BLaER1 treated with 17β-estradiol and CSF1 and Interleukin-3, amounts not matched to agents 10 nM and 100 nM (cell line): ENCODE measurements at regions not wholly inside any gene's neighbourhood (a gene's known extent, or its start where the extent isn't known, plus 50 kb on each side); places are given as distances from the start of the nearest gene placed in this dataset.
"Not testable (repeated sequence)": the region's sequence is repeated elsewhere in the genome, so short reads cannot be mapped to it uniquely, and the experiment has no call there.

Experiments
- H3K27ac ChIP-seq, 11 experiments: shearing (Covaris generic); formaldehyde crosslinking; 2 replicates each; pipeline ENCODE4 v1.8.1; 2022
- H3K27me3 ChIP-seq, 11 experiments: shearing (Covaris generic); formaldehyde crosslinking; 2 replicates each; pipeline ENCODE4 v1.8.1; 2022
- H3K36me3 ChIP-seq, 11 experiments: shearing (Covaris generic); formaldehyde crosslinking; 2 replicates each; pipeline ENCODE4 v1.8.1; 2022
- H3K4me1 ChIP-seq, 10 experiments: shearing (Covaris generic); formaldehyde crosslinking; 2 replicates each; pipeline ENCODE4 v1.8.1; 2022
- H3K4me2 ChIP-seq, 11 experiments: shearing (Covaris generic); formaldehyde crosslinking; 2 replicates each; pipeline ENCODE4 v1.8.1; 2022
- H3K4me3 ChIP-seq, 10 experiments: shearing (Covaris generic); formaldehyde crosslinking; 2 replicates each; pipeline ENCODE4 v1.8.1; 2022
- H3K9ac ChIP-seq, 11 experiments: shearing (Covaris generic); formaldehyde crosslinking; 2 replicates each; pipeline ENCODE4 v1.8.1; 2022
- H3K9me3 ChIP-seq, 11 experiments: shearing (Covaris generic); formaldehyde crosslinking; replicated peaks in 1 of 11; 2 replicates each; pipeline ENCODE4 v1.8.1; 2022
- H4K20me1 ChIP-seq, 11 experiments: shearing (Covaris generic); formaldehyde crosslinking; 2 replicates each; pipeline ENCODE4 v1.8.1; 2022
- Cebpa-rat ChIP-seq, 11 experiments: shearing (Covaris generic); IDR thresholded peaks; 2 replicates each; pipeline ENCODE4 v1.8.1; 2022

DNA sequence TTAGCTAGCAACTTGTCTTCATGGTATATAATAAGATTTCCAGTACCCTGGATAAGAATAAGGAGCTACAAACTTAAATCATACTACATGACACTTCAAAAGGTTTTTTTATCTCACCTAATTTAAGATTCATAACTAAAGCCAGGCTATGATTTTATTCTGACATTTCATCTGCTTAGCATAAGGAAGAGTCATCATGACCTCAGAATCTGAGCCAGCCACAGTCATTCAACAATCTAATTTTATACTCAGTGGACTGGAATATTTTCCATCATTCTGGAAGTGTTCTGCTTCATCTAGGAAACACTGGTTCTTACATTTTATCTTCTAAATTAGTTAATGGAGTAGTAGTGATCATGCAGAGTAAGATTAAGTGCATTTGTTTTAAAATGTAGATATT is 102.1 kb upstream of the KCND2 start:
- H3K27ac ChIP-seq, result no peak overlapping the region
- no peaks in the 10 kb centered on the region for H3K4me1 ChIP-seq
- no peak for TF ChIP-seq Cebpa-rat (IDR thresholded peaks at IDR 0.05)
- no peaks in the 10 kb centered on the region for H4K20me1 ChIP-seq
- no peaks in the 10 kb centered on the region for H3K27me3 ChIP-seq
- no peaks in the 10 kb centered on the region for H3K9me3 ChIP-seq
- H3K4me3 ChIP-seq, result no peak overlapping the region
- H3K9ac ChIP-seq, result no peak overlapping the region
- no peak overlapping the region for H3K4me2 ChIP-seq
- no peaks in the 10 kb centered on the region for H3K36me3 ChIP-seq

DNA sequence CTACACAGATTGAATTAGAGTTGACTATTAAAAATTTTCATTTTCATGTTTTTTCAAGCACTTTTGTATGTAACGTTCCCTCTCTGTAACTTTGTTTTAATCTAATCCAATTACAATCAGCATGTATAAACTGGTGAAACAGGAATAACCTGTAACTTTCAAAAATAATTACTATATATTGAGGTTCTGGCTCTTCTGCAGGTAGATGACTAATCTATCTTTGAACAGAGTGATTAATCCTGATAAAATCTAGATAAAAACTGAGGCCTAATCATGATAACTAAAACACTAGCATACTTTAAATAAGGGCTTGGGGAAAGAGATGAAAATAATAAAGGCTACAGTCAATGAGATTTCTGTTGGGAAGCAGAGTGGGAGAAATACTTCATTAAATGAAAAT is 101.6 kb upstream of the KCND2 start:
- Histone ChIP-seq H3K9ac (no peak overlapping the region), H3K9me3 (no peaks in the 10 kb centered on the region), H3K4me3 (no peak overlapping the region), H3K4me1 (no peaks in the 10 kb centered on the region), H4K20me1 (no peaks in the 10 kb centered on the region), H3K27ac (no peak overlapping the region), H3K4me2 (no peak overlapping the region), H3K36me3 (no peaks in the 10 kb centered on the region), H3K27me3 (no peaks in the 10 kb centered on the region)
- no peak for TF ChIP-seq Cebpa-rat (IDR thresholded peaks at IDR 0.05)

DNA sequence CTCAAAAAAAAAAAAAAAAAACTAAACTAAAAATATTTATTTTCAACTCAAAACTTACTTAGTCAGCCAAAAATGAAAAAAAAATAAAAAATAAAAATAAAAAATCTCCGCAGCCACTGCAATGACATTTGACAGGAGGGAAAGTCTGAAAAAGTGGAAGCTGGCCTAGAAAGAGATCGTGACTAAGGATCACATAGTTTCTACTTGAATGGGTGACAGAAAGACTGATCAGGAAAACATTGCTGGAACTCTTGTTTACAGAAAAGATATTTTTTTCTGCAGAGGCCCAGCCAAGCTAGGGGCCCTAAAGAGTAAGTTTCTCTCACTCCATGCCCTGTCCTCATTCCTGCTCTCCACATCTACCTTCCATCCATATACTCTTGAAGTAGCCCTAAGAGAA is 92.8 kb upstream of the KCND2 start:
- Histone ChIP-seq H3K4me2 (no peak overlapping the region), H3K27me3 (no peaks in the 10 kb centered on the region), H3K4me1 (no peaks in the 10 kb centered on the region), H4K20me1 (no peaks in the 10 kb centered on the region), H3K27ac (no peak overlapping the region), H3K9ac (no peak overlapping the region), H3K9me3 (no peaks in the 10 kb centered on the region), H3K4me3 (no peak overlapping the region), H3K36me3 (no peaks in the 10 kb centered on the region)
- TF ChIP-seq Cebpa-rat (IDR thresholded peaks at IDR 0.05), result no peak

DNA sequence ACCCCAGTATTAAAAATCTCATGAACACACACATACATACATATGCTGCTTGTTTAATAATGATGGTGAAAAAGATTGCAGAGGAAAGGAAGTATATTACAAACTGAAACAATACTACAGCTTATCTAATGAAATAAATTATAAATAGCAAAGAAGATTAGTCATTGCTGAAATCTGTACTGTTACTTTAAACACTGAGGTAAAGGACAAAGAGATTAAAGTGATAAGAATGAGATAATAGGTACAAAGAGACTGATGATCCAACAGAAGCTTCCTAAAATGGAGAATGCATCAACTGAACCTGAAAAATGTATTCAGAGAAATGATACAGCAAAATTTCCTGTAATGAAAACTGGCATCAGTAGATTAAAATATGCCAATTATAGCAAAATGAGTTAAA is 91.5 kb upstream of the KCND2 start:
- H3K4me1 ChIP-seq, result no peaks in the 10 kb centered on the region
- H3K27me3 ChIP-seq, result no peaks in the 10 kb centered on the region
- no peak overlapping the region for H3K9ac ChIP-seq
- H3K27ac ChIP-seq, result no peak overlapping the region
- no peak overlapping the region for H3K4me3 ChIP-seq
- no peak overlapping the region for H3K4me2 ChIP-seq
- H3K9me3 ChIP-seq, result no peaks in the 10 kb centered on the region
- H3K36me3 ChIP-seq, result no peaks in the 10 kb centered on the region
- TF ChIP-seq Cebpa-rat (IDR thresholded peaks at IDR 0.05), result no peak
- no peaks in the 10 kb centered on the region for H4K20me1 ChIP-seq

DNA sequence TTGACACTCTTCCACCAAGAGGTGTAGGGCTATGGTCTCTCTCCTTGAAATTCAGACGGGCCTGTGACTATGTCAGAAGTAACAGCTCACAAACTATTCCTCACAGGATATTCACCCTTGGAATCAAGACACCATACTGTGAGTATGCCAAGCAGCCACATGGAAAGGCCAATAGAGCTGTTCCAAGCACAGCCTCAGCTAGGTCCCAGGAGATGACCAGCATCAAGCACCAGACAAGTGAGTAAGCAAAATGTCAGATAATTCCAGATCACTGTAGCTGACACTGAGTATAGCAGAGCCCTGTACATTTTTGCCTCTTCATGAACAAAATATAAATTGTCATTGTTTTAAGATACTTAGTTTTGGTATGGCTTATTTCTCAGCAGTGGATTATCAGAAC is 88.1 kb upstream of the KCND2 start:
- no peaks in the 10 kb centered on the region for H3K27me3 ChIP-seq
- H3K36me3 ChIP-seq, result no peaks in the 10 kb centered on the region
- peaks cover 0 to 19% (median 11%) of the 10 kb centered on the region in 10 experiments; a peak in 18 of 20 replicates for H3K4me1 ChIP-seq
- no peaks in the 10 kb centered on the region for H4K20me1 ChIP-seq
- no peak overlapping the region for H3K27ac ChIP-seq
- H3K9ac ChIP-seq, result no peak overlapping the region
- no peak overlapping the region for H3K4me3 ChIP-seq
- TF ChIP-seq Cebpa-rat (IDR thresholded peaks at IDR 0.05), result no peak
- no peak overlapping the region for H3K4me2 ChIP-seq
- H3K9me3 ChIP-seq, result no peaks in the 10 kb centered on the region

DNA sequence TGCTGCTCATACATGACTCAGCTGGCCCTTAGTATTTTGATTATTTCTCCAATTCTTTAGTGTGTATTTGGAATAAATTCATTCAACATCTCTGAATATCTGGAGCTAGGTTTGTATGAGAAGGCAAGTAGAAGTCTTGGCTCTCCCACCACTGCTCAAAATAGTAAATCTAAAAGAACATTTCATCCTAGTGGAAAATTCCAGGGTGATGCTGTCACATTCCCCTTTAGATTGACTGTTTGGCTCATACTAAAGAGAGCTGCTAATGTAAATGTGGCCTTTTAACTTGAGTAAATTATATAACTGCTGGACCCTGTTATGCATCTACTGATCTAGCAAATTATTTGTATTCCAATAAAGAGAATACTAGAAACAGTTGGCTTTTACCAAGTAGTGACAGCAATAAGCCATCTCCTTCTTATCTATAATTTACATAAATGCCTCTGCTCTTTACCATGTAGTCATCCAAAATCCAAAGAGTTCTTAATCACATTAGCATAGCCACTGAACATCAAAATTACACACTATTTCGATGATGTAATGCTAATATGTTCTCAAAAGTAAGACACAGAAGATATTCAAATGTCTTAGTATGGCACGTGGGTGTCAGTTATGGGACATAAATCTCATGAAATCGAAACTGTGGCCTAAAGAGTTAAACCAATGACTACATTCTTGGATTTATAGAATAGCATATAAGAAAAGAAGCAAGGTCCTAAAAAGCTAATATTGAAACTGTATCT is 86.9 kb upstream of the KCND2 start:
- H4K20me1 ChIP-seq, result no peaks in the 10 kb centered on the region

DNA sequence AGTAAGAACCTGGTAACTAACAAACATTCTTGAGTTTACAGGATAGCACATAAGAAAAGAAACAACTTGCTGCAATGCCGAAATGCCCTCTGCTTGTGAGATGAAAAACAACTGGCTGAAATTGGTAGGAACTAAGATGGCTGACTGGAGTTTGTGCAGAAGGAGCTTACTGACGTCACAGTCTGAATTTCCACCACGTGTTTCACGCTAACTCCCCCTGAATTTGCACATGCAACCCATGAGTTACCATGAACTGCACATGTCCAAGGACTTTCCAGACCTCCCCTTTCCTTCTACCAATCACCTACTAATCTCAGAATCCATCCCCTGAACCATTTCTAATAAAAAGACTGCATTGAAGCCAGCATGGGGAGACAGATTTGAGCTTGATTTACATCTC is 86.3 kb upstream of the KCND2 start:
- Histone ChIP-seq H4K20me1 (no peaks in the 10 kb centered on the region), H3K9me3 (no peaks in the 10 kb centered on the region), H3K27me3 (no peaks in the 10 kb centered on the region), H3K27ac (no peak overlapping the region), H3K4me3 (no peak overlapping the region), H3K9ac (no peak overlapping the region), H3K36me3 (no peaks in the 10 kb centered on the region), H3K4me2 (no peak overlapping the region), H3K4me1 (peaks cover 0 to 22% (median 11%) of the 10 kb centered on the region in 10 experiments; a peak in 18 of 20 replicates)
- TF ChIP-seq Cebpa-rat (IDR thresholded peaks at IDR 0.05), result no peak

More for the DNA sequence above, 86.9 kb upstream of the KCND2 start:
- Histone ChIP-seq H3K9ac (no peak overlapping the region), H3K4me2 (no peak overlapping the region), H3K27ac (no peak overlapping the region), H3K27me3 (no peaks in the 10 kb centered on the region), H3K4me1 (peaks cover 0 to 22% (median 11%) of the 10 kb centered on the region in 10 experiments; a peak in 18 of 20 replicates), H3K9me3 (no peaks in the 10 kb centered on the region), H3K36me3 (no peaks in the 10 kb centered on the region), H3K4me3 (no peak overlapping the region)
- TF ChIP-seq Cebpa-rat (IDR thresholded peaks at IDR 0.05), result no peak

DNA sequence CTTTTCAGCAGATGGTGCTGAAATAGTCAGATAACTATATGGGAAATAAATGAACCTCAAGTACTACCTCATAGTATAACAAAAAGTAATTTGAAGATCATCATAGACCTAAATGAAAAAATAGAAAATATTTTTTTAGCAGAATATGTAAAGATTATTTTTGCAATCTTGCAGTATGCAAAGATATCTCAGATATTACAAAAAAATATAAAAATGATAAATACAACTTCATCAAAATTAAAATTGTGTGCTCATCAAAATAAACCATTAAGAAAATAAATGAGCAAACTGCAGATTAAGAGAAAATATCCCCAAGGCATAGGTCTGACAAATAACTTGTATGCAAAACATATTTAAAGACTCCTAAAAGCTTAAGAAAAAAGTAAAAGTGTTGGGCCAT is 83.4 kb upstream of the KCND2 start:
- TF ChIP-seq Cebpa-rat (IDR thresholded peaks at IDR 0.05), result no peak
- H3K36me3 ChIP-seq, result no peaks in the 10 kb centered on the region
- no peak overlapping the region for H3K4me3 ChIP-seq
- no peak overlapping the region for H3K9ac ChIP-seq
- peak overlapping the region in 3 of 11 experiments; percentile 56 to 69 (median 66); a peak in 4 of 22 replicates for H3K4me2 ChIP-seq
- H3K9me3 ChIP-seq, result no peaks in the 10 kb centered on the region
- no peaks in the 10 kb centered on the region for H4K20me1 ChIP-seq
- H3K27me3 ChIP-seq, result no peaks in the 10 kb centered on the region
- no peak overlapping the region for H3K27ac ChIP-seq
- H3K4me1 ChIP-seq, result peaks cover 0 to 22% (median 11%) of the 10 kb centered on the region in 10 experiments; a peak in 18 of 20 replicates

DNA sequence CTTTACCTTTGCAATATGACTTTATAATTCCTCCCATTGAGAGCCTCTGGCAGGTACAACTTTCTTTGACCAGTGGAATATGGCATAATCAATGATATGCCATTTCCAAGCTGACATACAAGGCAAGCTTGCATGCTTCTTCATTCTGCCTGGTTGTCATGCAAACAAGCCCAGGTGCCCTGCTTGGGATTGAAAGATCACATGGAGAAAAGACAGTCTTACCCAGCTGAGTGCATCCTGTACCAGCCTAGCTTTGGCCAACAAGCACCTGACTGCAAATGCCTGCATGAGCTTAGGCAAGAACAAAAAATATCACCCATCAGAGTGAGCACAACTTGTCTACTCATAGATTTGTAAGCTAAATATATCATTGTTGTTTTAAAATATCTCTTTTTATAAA is 82.9 kb upstream of the KCND2 start:
- Histone ChIP-seq H4K20me1 (no peaks in the 10 kb centered on the region), H3K9me3 (no peaks in the 10 kb centered on the region), H3K36me3 (no peaks in the 10 kb centered on the region), H3K4me1 (peaks cover 0 to 22% (median 11%) of the 10 kb centered on the region in 10 experiments; a peak in 18 of 20 replicates), H3K27me3 (no peaks in the 10 kb centered on the region), H3K4me3 (no peak overlapping the region), H3K27ac (no peak overlapping the region), H3K9ac (no peak overlapping the region), H3K4me2 (no peak overlapping the region)
- TF ChIP-seq Cebpa-rat (IDR thresholded peaks at IDR 0.05), result no peak

DNA sequence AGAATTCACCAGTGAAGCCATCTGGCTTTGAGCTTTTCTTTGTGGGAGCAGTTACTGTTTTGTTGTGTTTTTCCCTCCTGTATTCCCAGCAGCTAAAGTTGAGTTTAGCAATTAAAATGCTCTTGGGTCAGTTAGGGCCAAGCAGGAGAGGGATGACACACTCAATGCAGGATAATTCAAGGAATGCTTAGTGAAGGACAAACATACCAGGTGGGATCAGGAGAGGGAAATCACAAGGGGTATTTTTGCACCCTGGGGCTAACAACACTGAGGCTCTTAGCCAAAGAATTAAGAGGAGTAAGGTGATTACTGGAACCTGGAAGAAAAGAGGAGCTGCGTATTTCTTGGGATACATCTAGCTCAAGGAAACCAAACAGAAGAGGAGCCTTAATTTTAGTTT is 82.4 kb upstream of the KCND2 start:
- no peak overlapping the region for H3K27ac ChIP-seq
- peaks cover 0 to 22% (median 11%) of the 10 kb centered on the region in 10 experiments; a peak in 18 of 20 replicates for H3K4me1 ChIP-seq
- H3K36me3 ChIP-seq, result no peaks in the 10 kb centered on the region
- no peaks in the 10 kb centered on the region for H3K27me3 ChIP-seq
- no peaks in the 10 kb centered on the region for H3K9me3 ChIP-seq
- no peak overlapping the region for H3K4me2 ChIP-seq
- no peaks in the 10 kb centered on the region for H4K20me1 ChIP-seq
- H3K9ac ChIP-seq, result no peak overlapping the region
- TF ChIP-seq Cebpa-rat (IDR thresholded peaks at IDR 0.05), result no peak
- no peak overlapping the region for H3K4me3 ChIP-seq

DNA sequence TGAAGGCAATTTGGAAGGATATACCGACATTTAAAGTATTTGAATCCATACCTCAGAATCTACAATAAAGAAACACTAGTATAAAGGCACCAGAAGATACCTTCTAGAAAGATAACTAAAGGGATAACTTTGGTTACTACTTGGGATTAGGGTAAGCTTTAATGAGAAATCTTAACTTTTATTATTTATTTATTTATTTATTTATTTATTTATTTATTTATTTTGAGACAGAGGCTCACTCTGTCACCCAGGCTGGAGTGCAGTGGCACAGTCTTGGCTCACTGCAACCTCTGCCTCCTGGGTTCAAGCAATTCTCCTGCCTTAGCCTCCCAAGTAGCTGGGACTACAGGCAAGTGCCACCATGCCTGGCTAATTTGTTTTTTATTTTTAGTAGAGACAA is 81.6 kb upstream of the KCND2 start:
- not testable (repeated sequence) for H3K4me3 ChIP-seq, H3K27me3 ChIP-seq, H3K27ac ChIP-seq, H4K20me1 ChIP-seq, H3K36me3 ChIP-seq, H3K9ac ChIP-seq, H3K9me3 ChIP-seq, H3K4me2 ChIP-seq
- peaks cover 0 to 22% (median 11%) of the 10 kb centered on the region in 10 experiments; a peak in 18 of 20 replicates for H3K4me1 ChIP-seq
